ENCODE measurements at regions not wholly inside any gene's neighbourhood (a gene's known extent, or its start where the extent isn't known, plus 50 kb on each side); places are given as distances from the start of the nearest gene placed in this dataset.

- TF ChIP-seq POLR2AphosphoS5 (IDR thresholded peaks at IDR 0.05; ENCODE audit: insufficient read depth, low read depth, low read length) (no peak), EZH2 (IDR thresholded peaks at IDR 0.05; ENCODE audit: borderline replicate concordance, low read depth, low read length, severe bottlenecking) (no peak)
These were observed 103.4 kb upstream of the GLI3 start for GRCh38 chr7:42340436-42340835.
